ENCODE measurements at regions not wholly inside any gene's neighbourhood (a gene's known extent, or its start where the extent isn't known, plus 50 kb on each side); places are given as distances from the start of the nearest gene placed in this dataset.

GRCh38 chr6:74534465-74535211 lies 671.2 kb downstream of the COL12A1 start (continued):
- TF ChIP-seq RELA (CRISPR knock-in tag; IDR thresholded peaks at IDR 0.05) (no peak), ZNF746 (CRISPR knock-in tag; IDR thresholded peaks at IDR 0.05) (no peak), ZNF788 (CRISPR knock-in tag; IDR thresholded peaks at IDR 0.05; ENCODE audit: borderline replicate concordance) (no peak), SOX13 (IDR thresholded peaks at IDR 0.05) (peak; percentile 87), SOX13 (CRISPR knock-in tag; conservative IDR thresholded peaks at IDR 0.05 in 1 of 2, IDR thresholded peaks at IDR 0.05 in 1 of 2) (peak in 1 of 2 experiments; percentile 95; a peak in 2 of 4 replicates), REPIN1 (CRISPR knock-in tag; IDR thresholded peaks at IDR 0.05; ENCODE audit: borderline replicate concordance, low read depth) (peak; percentile 50; the same call in 1 of the 2 replicates), NCOA2 (CRISPR knock-in tag; IDR thresholded peaks at IDR 0.05) (peak; percentile 92), FOXP1 (IDR thresholded peaks at IDR 0.05) (peak; percentile 68; the same call in 1 of the 2 replicates), FOXP1 (CRISPR knock-in tag; IDR thresholded peaks at IDR 0.05) (peak; percentile 95), IRX3 (CRISPR knock-in tag; IDR thresholded peaks at IDR 0.05; ENCODE audit: borderline replicate concordance, low read depth) (no peak), ZSCAN21 (CRISPR knock-in tag; IDR thresholded peaks at IDR 0.05; ENCODE audit: borderline replicate concordance) (no peak), FLYWCH1 (CRISPR knock-in tag; IDR thresholded peaks at IDR 0.05) (no peak), ZNF619 (CRISPR knock-in tag; IDR thresholded peaks at IDR 0.05) (no peak), ZEB1 (IDR thresholded peaks at IDR 0.05; ENCODE audit: insufficient replicate concordance, low read depth) (no peak), DBP (CRISPR knock-in tag; IDR thresholded peaks at IDR 0.05; ENCODE audit: not compliant biosample characterization) (no peak), ZMYM3 (CRISPR knock-in tag; IDR thresholded peaks at IDR 0.05) (peak; percentile 68; the same call in 1 of the 2 replicates), ZNF335 (CRISPR knock-in tag; IDR thresholded peaks at IDR 0.05) (peak; percentile 27; the same call in 1 of the 2 replicates), ZNF598 (CRISPR knock-in tag; IDR thresholded peaks at IDR 0.05; ENCODE audit: borderline replicate concordance) (no peak), HMG20A (CRISPR knock-in tag; IDR thresholded peaks at IDR 0.05; ENCODE audit: borderline replicate concordance) (peak; percentile 96), TBX3 (IDR thresholded peaks at IDR 0.05; ENCODE audit: borderline replicate concordance) (peak; percentile 75), ZNF136 (CRISPR knock-in tag; IDR thresholded peaks at IDR 0.05; ENCODE audit: low read depth) (no peak), ARID5B (CRISPR knock-in tag; IDR thresholded peaks at IDR 0.05) (peak; percentile 99), ZNF205 (CRISPR knock-in tag; IDR thresholded peaks at IDR 0.05) (0 out of 2 replicates have a peak, but pooled peaks have one; percentile 30), XRCC5 (optimal IDR thresholded peaks at IDR 0.05; ENCODE audit: low read length) (no peak)
- TF ChIP-seq, protein P1, sequence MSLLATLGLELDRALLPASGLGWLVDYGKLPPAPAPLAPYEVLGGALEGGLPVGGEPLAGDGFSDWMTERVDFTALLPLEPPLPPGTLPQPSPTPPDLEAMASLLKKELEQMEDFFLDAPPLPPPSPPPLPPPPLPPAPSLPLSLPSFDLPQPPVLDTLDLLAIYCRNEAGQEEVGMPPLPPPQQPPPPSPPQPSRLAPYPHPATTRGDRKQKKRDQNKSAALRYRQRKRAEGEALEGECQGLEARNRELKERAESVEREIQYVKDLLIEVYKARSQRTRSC (CRISPR knock-in tag; IDR thresholded peaks at IDR 0.05; ENCODE audit: low read depth), result no peak

All from HepG2 (cell line).